LHCN-M2 (cell line): ENCODE measurements at regions not wholly inside any gene's neighbourhood (a gene's known extent, or its start where the extent isn't known, plus 50 kb on each side); places are given as distances from the start of the nearest gene placed in this dataset.

Source experiments
- DNase-seq: peaks from one replicate; pipeline ENCODE4 v3.0.0-alpha.2; 2012; ENCODE audit warnings: low read depth

GRCh38 chr9:82313697-82314096 is 325.1 kb downstream of the SPATA31D1 start:
- no peak for DNase-seq

GRCh38 chr9:82320566-82320965 is 332.0 kb downstream of the SPATA31D1 start:
- no peak for DNase-seq

- DNase-seq: no peak
Measured at GRCh38 chr9:82325907-82326306, 337.3 kb downstream of the SPATA31D1 start.

GRCh38 chr9:82327641-82328040 is 339.1 kb downstream of the SPATA31D1 start:
- no peak for DNase-seq

- no peak for DNase-seq
Measured at GRCh38 chr9:82331079-82331478, 342.5 kb downstream of the SPATA31D1 start.

DNA sequence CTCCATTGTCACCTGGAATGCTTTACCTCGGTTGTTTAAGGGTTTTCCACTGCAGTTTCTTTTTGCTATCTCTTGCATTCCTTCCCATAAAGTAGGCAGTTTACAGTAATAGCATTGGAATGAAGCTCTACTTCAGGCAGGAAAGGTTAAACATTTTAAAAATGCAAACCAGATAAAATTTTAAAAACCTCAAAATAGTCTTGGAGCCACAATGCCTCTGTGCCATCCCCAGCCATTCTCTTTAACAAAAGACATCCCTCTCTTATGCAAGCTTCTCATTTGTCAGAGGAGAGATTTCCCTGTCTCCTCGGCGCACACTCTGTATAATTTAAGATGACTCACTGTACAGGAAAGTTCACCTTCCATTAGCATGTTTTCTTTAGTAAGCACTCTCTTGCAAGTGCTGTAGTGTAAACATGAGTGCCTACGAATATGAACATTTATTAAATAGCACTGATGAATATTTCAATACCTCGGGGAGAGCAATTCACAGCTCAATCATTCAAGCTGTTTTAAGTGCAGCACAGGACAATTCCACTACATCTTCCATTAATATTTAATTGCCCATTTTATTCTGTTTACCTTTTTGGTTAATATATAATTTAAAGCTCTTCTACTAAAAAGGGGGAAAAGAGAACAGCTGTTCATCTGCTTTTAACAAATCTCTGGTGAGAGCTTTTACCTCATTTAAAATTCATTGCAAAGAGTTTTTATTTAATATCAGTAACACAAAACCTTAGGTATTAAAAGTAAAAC is 343.6 kb downstream of the SPATA31D1 start:
- peak; percentile 62 for DNase-seq

- DNase-seq: peak; percentile 22
Measured at GRCh38 chr9:82332774-82333152, 344.2 kb downstream of the SPATA31D1 start.

- DNase-seq: no peak
Measured at GRCh38 chr9:82333671-82334070, 345.1 kb downstream of the SPATA31D1 start.

DNA sequence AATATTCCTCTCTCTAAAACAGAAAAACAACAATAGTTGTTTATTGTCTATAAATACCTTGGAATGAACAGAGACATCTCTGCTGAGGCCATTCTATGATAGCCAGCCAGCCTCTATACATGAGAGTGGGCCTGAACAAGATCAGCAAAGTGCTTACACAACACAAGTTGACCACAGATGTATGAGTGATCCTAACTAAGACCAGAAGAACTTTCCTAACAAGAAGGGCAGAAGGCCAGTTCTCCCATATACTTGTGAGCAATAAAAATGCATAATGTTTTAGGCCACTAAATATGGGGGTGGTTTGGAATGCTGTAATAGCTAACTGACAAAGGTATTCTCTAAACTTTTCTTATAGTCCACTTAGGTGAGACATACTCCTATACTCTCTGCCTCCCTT is 345.7 kb downstream of the SPATA31D1 start:
- peak; percentile 22 for DNase-seq

GRCh38 chr9:82337351-82337750 is 348.8 kb downstream of the SPATA31D1 start:
- DNase-seq: no peak

- no peak for DNase-seq
Measured at GRCh38 chr9:82342046-82342445, 353.5 kb downstream of the SPATA31D1 start.

DNA sequence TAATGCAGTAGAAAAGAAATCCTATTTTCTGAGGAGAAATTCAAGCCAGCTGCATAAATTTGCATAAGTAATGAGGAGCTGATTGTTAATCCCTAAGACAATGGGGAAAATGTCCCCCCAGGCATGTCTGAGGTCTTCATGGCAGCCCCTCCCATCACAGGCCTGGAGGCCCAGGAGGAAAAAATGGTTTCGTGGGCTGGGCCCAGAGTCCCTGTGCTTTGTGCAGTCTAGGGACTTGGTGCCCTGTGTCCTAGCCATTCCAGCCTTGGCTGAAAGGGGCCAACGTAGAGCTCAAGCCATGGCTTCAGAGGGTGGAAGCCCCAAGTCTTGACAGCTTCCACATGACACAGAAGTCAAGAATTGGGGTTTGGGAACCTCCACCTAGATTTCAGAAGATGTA is 357.5 kb downstream of the SPATA31D1 start:
- DNase-seq: no peak

DNA sequence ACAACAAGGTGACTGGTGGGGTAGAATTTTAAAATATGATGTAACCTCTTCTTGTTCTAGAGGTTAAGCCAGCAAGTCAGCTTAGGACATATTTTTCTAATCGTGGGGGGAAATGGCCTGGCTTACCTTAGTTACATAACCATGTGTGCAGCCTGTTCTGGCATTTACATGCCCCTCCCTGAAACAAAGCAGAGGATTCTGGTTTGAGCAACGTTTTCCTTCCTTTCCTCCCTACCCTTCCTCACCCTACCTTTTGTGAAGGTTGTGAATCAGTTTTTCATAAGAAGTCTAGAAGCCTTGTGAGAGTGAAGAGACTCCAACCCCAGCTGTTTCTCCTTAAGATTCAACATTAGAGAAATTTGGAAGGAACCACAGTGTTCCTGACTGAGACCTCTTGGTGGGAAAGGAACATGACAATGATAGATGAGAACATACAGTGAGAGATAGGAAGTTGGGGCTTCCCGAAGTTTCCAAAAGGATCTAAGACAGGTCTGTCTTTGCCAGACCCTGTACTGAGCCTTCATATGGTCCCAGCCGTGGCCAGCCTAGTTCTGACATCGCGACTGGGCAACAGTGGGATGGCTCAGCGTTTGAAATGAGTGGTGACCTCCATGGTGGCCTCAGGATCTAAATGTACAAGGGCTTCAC is 365.2 kb downstream of the SPATA31D1 start:
- peak; percentile 15 for DNase-seq

- peak; percentile 90 for DNase-seq
Measured at GRCh38 chr9:82354279-82354659, 365.7 kb downstream of the SPATA31D1 start.

GRCh38 chr9:82356131-82356530 is 367.6 kb downstream of the SPATA31D1 start:
- no peak for DNase-seq

DNA sequence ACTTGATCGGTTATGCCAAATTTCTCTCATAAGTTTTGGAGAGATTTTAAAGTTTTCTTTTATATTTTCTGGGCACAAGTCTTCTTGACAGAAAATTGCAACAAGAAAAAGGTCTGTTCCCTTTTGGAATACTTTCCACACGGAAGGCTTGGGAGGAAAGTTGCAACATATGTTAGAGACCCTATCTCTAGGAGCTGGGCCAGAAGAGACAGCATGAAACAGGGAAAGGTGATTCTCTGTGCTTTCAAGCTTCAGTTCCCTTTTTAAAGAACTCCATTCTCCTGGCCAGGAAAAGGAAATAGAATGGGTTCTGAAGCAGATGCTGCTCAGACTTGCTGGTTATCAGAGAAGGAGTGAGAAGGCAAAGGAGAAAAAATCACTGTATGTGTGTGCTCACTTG is 368.3 kb downstream of the SPATA31D1 start:
- no peak for DNase-seq

GRCh38 chr9:82363198-82363597 is 374.6 kb downstream of the SPATA31D1 start:
- DNase-seq: no peak

GRCh38 chr9:82363682-82364081 is 375.1 kb downstream of the SPATA31D1 start:
- DNase-seq: peak; percentile 49

DNA sequence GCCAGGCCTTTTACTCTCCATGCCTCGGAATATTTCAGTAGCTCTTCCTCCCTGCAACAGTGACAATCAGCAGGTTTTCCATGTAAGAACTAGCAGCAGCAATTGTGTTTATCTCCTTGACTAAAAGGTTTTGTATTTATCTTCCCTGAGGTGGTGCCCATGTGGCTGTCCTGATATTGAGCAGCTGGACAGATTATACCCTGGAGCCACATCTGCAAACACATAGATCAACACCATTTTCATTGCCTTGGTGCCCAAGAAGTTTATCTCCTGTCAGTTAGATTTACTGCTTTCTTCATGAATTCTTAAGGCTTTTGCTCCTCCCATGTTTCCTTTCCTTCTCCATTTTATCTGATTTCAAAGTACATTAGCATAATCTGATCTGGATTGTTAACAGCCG is 378.4 kb downstream of the SPATA31D1 start:
- no peak for DNase-seq

DNA sequence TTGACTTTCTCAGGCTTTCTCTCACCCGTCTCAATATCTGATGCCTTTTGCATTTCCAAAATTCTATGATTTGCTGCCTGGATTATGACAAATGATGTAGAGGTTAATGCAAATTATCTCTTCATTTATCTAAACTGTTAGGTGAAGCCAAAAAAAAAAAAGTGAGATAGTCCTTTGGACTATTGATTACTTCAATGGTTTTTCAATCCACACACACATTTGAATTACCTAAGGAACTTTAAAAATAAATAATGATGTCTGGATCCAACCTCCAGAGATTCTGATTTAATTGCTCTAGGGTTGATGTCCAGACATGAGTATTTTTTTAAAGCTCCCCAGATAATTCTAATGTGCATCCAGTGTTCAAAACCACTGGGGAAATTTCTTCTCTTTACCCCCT is 379.4 kb downstream of the SPATA31D1 start:
- DNase-seq: no peak

DNA sequence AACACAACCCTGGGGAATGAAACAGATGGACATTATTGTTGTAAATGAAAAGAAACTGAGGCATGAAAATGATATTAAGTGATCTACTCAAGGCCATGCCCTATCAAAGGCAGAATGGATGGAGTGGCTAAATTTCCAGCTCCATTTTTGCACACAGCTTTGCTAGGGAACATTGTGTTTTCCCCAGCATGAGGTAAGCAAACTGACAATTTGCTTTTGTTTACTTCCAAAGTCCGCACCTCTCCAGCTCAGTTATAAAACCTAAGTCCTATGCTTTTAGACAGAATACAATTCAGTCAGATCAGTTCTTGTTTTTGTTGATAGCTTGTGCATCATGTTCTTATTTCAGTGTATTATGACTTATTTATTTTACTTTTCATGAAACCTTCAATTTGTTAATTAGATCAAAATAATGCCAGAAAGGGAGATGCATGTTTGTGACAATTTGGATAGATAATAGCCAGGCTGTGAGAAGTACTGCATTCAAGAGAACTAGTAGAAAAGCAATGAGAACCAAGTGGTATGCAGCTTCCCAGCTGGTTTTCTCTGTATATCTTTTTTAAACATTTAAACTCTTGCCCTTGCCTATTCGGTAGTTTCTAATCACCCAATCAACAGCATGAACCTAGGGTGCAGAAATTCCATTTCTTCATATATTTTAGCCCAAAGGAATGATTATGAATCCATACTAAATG is 380.8 kb downstream of the SPATA31D1 start:
- no peak for DNase-seq

DNA sequence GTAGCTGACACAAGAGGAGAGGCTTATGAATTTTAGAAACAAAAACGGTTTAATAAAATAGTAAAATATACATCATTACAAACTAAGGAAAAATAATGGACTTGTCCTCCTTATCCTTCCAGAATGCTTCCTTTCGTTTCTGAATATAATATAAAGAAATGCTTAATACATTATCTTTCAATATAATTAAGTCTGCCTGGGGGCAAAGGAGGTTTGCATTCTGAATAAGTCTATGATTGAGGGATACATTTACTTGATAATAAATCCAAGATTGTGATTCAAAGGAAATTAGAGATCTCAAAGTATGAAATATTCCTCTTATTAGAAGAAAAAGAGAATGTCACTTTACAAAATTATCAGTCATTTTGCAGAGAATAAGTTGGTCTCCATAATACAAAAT is 386.5 kb downstream of the SPATA31D1 start:
- DNase-seq: no peak
